NOMO-1 treated with dmso at 0.1 percent for 144 hours (cell line): ENCODE measurements at regions not wholly inside any gene's neighbourhood (a gene's known extent, or its start where the extent isn't known, plus 50 kb on each side); places are given as distances from the start of the nearest gene placed in this dataset.
A peak's percentile ranks its signal among the peaks of the same experiment; 100 is the strongest.

ENCODE experiments used
- DNase-seq: peaks from one replicate; lab custom pipeline; 2025; ENCODE audit not compliant: unreplicated experiment; lab: John Stamatoyannopoulos, UW

DNA sequence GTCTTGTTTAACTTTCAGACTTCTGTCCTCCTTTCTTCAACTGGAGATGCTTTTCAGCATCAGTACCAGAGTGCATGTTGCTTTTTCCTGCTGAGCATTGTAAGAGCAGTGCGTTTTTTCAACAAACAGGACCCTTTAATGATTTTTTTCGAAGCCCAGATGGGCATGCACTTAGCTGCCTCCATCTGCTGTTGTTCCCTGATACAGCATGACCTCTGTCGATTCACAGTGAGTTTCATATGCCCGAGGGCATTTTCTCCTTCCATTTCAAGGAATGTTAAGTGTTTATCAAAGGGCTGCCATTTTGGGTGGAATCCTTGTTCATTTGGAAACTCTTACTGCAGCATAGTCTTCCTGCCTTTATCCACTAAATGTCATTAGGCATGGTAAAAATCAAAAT is 428.6 kb downstream of the DTHD1 start:
- DNase-seq: no peak

DNA sequence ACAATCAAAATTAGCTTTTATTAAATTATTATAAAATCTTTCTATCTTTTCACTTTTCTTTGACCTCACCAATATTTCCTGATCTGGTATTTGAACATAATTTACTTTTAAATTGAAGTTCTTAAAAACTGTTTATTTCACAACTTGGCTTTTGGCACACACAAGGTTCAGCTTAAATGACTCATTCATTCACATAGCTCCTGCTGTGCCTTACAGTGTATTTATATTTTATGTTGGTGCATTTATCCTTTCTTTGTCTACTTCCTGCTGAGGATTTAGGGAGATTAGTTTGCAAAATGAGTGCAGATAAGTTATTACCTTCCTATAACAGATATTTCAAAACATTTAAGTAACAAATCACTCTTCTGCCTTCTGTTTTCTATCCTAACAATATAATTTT is 430.6 kb downstream of the DTHD1 start:
- DNase-seq: no peak

DNA sequence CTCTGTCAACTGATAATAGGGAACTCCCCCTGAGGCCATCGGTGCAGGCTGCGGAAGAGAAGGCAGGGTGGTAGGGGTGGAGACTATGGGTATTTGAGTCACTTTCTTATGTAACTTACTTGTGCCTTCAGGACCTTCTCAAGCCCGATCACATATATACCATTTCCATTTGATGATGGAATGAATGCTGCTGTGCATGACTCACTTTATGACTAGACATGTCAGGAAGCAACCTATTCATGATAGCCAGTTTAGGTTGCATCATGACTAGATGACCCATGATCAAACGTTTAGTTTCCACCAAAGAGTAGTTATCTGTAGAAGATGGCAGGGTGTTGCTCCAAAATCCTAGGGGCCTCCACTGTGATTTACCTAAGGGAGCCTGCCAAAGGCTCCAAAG is 435.5 kb downstream of the DTHD1 start:
- DNase-seq: peak; percentile 7

DNA sequence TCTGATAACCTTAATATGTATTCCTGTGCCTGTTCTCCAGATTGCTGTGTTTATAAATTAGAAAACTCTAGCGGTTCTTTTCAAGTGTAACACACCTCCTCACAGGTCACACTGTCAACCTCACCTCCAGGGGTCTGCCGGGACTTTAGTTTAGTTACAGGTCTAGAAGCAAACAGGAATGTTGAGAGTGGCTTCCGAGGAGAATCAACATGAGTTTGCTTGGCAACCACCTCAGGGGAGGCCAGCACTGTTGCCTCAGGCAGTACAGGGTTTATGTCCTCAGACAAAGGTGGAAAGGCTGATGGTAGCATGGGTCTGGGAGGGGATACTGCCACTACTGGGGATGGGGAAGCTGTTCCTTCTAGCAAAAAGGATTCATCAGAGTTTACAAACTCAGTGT is 438.0 kb downstream of the DTHD1 start:
- DNase-seq: no peak

DNA sequence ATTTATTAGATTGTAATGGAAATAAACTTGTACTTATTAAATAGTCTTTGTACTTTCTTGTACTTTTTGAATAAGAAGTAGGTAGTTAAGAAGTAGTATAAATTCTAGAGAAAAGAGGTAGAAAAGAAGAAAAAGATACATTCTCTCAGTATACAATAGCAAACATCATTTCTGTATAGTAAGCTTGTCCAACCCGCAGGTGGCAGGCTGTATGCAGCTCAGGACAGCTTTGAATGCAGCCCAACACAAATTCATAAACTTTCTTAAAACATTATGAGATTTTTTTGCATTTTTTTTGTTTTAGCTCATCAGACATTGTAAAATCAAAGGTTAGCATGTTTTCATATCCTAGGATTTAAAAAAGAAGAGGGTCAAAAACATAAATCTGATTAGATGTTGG is 441.6 kb downstream of the DTHD1 start:
- DNase-seq: no peak

DNA sequence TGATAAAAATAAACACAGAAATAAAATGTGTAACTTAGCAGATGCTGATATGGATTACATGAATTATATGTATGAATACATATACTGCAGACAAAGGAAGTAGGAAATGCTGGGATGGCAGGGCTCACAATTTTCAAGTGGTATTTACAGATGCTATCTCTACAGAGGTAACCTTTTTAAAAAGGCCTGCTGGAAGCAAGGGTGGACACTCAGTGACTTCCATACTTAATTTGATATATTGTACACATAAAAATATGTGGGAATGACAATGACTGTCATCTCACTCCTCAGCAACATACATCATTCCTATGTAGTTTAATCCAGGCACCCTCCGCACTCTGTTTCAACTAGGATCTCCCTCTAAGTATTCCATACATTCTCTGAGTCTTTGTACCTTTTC is 452.9 kb downstream of the DTHD1 start:
- DNase-seq: no peak

DNA sequence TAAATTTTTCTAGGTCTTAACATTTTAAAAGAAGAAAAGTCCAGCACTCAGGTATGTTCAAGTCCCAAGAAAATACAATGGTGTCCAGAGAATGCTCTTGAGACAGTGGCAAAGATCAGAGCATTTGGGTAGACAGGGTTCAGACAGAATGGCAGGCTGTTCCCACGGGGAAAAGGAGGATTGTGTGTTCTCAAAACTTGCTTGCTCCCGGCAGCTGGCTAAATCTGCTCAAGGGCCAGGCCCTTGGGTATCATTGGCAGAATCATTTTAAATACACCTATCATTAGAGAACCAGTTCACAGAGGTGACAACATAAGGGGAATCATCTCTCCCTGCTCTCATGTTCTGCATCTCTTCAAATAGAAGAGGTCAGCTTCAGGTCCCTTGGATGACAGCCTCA is 456.3 kb downstream of the DTHD1 start:
- DNase-seq: no peak

DNA sequence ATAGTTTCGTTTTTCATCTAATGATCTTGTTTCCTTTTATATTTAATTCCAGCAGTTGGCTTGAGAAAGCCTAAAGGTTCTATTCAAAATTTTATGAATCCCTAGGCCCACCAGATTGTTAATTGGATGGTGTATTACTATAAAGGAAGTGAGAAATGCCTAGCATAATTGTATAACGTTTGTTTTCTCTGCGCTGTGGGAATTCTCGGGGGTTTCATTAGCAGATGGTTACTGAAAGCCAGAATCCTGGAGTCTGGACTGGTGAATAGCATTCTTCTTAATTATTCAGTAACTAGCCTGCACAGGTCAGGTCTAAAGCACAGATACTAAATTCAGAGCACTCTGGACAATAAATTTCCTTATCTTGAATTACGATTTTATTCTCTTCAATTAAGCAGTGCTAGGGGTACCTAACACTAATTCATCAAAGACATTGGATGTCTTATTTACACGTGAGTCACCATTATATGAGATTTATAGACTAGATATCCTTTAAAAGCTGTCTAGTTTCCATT is 459.4 kb downstream of the DTHD1 start:
- no peak for DNase-seq

DNA sequence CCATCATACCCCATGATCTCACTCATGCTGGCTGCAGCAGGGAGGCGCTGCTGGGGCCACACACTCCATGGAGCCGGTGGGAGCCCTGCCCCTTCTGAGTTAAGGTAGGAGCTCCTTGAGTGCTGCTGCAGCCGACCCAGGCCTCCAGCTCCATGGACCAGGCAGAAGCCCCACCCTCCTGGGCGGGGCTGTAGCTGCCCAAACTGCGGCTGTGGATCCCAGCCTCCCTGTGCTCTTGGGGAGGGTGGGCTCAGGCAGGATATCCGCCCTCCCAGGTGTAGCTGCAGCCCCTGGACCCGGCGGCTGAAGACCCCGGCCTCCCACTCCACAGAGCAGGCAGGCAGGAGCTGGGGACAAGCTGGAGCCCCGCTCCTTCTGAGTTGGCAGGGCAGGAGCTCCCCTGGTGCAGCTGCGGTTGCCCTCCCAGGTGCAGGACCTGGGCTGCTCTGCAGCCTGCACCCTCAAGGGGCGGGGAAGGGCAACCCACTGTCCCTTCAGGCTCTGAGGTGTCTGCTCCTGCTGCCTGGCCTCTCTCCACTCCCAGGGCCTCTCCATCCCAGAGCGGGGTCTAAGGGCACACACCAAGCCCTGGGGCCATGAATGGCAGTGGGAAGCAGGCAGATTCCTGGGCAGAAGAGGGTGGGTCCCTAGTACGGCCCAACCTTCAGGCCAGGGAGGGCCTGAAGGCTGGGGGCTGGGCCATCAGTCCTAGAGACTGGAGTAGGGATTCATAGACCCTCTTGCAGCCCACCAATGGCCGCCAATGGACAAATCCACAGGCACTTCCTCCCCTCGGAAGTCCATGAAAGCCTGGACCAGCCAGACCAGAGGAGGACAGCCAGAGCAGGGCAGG is 466.1 kb downstream of the DTHD1 start:
- DNase-seq: no peak

DNA sequence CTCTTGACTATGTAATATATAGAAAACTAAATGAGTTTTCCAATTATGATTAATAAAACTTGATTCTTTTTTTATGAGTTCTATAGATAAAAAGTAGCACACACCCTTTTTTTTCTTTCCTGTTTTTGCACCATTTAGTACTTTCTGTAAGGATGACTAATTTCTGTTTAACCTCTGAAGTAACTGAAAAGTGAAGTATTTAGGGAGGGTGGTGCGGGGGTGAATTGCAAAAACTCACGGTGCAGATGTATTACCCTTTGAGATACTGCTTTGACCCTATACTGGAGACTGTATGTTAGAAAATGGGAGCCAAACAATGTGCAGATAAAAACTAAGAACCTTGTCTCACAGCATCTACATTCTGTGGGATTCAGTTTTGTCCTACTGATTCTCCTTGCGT is 471.6 kb downstream of the DTHD1 start:
- no peak for DNase-seq

DNA sequence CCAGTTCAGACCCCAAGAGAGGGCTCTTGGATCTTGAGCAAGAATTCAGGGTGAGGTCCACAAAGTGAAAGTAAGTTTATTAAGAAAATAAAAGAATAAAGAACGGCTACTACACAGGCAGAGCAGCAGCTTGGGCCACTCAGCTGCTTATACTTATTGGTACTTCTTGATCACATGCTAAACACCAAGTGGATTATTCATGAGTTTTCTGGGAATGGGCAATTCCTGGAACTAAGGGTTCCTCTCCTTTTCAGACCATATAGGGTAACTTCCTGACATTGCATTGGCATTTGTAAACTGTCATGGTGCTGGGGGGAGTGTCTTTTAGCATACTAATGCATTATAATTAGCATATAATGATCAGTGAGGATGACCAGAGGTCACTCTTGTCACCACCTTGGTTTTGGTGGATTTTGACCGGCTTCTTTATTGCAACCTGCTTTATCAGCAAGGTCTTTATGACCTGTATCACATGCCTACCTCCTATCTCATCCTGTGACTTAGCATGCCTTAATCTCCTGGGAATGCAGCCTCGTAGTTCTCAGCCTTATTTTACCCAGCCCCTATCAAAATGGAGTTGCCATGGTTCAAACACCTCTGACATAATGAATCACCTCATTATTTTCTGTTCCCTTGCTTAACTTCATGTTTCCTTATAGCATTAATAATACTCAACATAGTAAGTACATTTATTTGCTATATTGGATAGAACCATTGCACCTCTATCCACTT is 476.3 kb downstream of the DTHD1 start:
- DNase-seq: no peak

DNA sequence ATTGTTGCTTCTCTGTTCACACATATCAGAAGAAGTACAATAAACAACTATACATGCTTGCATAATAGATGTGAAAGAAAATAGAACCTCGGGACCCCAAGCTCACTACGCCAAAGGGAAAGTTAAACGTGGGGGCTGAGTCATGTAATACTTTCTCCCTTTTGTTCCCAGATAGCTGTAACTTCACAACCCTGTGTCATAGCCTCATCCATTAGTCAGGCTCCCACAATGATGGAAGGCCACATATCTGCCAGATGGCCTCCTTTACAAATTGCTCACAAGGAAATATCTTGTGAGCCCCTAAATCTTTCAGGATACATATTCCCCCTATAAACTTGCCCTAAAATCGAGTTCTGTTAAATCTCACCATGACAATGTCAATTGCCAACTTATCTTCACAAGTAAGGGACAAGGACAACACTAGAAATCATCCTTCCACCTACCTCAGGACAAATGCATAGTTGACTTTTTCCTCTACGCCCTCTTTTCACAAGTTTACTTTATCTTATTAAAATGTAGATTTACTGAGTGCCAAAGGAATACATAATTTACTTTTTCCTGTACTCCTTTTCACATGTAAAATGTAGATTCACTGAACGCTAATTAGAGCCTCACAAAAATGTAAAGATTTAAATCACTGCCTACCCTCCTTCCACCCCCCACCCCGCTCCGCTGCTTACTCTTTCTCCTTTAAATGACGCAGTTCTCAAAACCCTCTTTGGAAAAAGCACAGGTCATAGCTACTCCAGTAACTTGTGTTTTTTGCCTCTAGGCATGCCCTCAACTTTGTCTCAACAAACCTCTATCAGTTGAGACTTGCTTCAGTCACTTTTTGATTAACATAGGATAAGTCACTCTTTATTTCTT is 477.1 kb downstream of the DTHD1 start:
- no peak for DNase-seq

DNA sequence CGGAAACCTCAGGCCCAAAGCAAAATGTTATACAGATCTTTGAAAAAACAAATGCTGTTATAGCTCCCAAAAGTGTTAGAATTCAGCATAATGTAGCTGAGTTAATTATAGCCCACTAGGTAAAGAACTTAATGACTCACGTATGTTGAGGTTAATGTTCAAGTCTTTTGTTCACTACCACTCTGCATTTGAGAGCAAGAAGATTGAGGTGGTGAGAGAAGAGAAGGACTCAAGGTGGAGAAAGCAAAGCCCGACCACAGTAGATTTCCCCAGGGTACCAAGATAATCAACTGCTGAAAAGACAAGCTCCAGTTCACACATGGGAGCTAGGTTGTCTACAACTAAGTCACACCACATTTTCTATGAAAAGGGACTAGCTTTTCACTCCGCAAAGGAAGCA is 480.2 kb downstream of the DTHD1 start:
- DNase-seq: no peak

DNA sequence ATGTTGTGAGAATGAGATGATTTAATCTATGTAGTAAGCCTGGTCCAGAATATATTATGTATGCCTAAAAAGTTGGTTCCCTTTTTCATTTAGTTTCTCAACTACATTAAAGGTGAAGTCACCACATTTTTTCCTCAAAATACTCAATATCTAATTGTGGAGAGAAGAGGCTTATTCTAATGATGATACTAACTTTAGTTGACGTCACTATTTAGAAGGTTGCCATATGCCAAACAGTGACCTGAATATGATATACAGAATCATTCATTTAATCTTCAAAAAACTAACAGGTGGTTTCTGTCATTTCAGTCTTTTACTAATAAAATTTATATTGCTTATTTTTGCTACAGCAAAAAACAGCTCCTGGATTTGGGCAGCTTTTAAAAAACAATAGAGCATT is 480.7 kb upstream of the NWD2 start:
- no peak for DNase-seq

DNA sequence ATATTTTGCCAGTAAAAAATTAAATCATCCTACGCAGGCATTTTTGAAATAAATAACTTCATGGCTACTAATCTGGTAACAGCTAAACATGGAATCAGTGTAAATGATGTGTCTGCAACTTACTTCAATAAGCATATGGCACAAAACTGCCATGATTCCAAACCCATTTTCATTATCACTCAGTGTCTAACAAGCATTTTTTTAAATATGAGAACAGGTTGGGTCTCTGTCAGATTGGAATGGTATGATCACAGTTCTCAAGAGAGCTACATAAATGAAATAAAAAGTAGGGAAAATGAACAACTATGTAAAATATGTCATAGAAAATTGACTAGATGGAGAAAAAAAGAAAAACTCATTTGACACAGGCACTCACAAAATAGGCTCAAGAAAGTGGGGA is 476.9 kb upstream of the NWD2 start:
- DNase-seq: no peak

DNA sequence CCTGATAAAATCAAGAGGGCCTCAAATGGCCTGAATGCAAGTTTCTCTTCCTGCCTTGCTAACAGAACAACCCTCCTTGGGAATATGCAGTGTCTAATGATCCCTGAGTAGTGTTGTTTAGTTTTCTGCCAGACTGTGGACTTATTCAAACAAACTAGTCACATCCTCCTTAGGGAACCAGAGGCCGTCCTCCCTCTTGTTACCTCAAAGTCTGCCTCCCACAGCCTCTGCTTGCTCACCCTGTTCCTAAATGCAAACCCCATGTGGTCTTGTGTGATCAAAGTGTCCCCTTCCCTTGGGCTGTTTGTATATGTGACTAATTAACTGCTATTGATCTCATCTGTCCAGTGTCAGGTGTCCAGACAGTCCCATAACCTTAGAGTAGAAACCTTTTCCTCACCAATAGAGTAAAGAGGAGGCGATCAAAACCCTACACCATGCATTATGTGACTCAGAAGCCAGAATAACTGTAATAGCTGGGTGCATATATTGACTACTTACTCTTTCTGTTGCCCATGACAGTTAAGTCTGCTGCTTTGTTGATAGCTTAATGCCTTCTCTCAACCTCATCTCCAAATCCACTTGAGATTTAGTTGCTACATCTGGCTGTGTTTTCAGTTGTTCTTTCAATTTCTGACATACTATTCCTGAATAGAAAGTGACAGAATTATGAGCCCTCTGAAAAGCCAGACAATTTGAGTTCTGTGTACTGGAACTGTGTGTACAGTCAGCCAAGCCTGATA is 473.0 kb upstream of the NWD2 start:
- DNase-seq: no peak

DNA sequence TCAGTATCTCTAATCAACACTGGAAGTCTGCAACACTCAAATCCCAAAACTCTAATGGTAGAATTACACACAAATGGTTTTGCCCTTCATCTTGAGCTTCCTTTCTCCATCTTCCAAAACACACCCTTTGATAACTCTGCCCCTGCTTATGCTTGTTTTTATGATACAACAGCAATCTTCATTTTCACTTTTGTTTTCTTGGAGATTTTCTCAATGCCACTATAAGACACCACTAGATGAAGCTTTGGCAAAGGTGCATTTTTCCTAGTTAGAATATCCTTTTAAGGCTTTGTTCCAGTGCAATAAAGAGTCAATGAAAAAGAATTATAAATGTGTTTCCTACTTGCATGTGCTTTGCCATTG is 472.4 kb upstream of the NWD2 start:
- DNase-seq: no peak

DNA sequence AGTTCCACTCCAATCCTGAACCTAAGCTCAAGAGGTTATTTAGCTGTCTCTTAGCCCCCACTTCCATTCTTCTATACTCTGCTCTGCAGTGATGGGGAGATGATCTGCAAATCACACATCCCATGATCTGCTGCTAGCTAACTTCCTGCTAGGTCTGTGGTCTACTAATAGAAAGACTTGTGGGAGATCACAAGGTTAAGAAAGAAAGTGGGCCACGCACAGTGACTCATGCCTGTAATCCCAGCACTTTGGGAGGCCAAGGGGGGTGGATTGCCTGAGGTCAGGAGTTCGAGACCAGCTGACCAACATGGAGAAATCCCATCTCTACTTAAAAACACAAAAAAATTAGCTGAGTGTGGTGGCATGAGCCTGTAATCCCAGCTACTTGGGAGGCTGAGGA is 471.1 kb upstream of the NWD2 start:
- no peak for DNase-seq

DNA sequence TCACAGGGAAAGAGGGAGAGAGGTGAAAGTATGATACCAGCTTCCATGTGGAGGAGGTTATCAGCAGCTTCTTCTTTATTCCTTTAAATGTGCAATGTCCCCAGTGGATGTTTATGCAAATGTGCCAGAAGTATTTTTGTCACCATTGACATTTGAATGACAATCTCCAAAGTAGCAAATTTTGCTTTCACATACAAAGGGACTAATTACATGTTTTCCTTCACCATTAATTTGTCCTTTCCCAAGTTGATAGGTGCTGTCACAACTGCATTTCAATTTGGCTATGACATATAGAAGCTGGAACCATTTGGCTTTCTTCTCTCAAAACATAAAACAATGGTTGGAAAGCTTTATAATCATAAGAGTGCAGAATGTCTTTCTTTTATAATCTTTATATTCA is 469.0 kb upstream of the NWD2 start:
- DNase-seq: no peak

DNA sequence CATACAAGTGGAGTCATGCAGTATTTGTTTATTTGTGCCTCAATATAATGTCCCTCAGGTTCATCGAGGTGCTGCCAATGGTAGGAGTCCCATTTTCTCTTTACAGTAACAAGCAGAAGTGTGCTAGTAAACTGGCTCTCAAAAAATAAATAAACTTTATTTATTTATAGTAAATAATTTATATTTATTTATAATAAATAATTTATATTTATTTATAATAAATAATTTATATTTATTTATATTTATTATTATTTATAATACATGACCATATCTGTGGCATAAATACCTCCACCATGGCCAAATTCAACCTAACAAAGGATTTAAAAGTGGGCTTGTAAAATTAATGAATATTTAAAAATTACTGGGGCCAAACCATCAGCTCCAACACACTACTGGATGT is 464.9 kb upstream of the NWD2 start:
- DNase-seq: no peak

DNA sequence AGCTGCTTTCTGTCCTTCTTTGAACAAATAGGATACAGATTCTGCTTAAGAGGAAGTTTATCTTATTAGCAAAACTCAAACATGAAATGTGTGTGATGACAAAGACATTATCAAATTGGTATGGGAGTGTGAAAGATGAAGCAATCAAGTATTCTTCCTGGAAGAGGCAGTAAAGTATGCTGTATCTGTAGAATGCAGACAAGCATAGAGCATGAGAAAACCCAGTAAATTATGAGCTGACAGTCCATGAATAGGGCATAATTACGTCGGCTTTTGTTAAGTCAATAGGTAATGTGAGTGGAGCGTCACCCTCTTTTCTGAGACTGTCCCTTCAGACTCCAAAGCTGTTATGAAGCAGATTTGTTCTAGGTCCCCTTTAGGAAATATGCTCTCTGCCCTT is 458.6 kb upstream of the NWD2 start:
- no peak for DNase-seq
